Right forelimb (tissue), 1 donor: ENCODE measurements at regions not wholly inside any gene's neighbourhood (a gene's known extent, or its start where the extent isn't known, plus 50 kb on each side); places are given as distances from the start of the nearest gene placed in this dataset.

Source experiments
- DNase-seq: peaks from one replicate; pipeline ENCODE4 v3.0.0-alpha.2; 2018

DNA sequence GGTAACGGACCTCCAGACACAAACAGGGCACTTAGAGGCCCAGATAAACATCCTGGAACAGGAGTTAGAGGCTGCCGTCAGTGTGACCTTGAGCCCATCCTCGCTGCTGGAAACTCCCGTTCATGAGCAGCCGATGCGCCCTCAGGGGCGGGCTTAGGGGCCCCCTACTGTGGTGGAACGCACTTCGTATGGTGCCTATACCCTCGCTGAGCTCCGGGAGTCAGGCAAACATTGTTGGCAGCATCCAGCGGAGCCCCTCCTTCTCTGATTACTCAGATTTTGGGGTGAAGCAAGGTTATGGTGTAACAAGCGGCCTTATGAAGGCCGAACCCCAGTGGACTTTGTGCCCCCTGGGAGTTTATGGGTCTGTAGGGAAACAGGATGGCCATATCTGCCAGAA, 205.3 kb upstream of the SYT4 start:
- no peak for DNase-seq

DNA sequence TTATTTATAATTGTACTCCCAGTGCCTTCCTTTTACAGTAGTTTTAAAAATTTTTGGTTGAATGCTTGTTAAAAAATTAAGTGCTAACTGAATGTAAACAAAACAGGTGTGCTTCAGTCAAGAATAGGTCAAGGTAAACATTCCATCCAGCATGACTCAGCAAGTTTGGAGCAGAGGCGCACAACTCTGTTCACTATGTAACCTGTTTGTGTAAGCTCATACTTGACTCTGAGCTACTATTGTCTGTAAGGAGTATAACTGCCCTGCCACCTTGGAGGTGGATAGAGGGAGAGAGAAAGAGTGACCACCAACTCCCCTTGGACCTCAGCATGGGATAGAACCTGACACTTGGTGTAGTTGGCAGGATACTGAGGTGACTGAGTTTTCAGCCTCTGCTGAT, 207.4 kb upstream of the SYT4 start:
- no peak for DNase-seq

DNA sequence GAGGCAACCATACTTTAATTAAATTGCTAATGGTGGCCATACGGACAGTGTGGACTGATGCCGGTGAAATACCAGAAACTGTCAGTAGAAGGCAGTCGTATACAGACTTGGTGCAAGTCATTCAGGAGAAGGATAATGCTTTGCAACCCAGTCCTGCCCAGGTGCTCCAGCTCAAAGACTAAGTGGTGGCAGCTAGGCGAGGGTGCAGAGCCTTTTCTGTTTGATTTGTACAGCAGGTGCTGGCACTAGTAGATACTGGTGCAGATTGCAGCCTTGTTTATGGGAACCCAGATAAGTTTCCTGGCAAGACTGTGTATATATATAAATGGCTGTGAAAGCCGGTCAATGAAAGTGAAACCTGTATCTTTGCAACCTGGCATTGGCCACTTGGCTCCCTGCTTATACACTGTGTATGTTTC, 208.3 kb upstream of the SYT4 start:
- DNase-seq = no peak

DNA sequence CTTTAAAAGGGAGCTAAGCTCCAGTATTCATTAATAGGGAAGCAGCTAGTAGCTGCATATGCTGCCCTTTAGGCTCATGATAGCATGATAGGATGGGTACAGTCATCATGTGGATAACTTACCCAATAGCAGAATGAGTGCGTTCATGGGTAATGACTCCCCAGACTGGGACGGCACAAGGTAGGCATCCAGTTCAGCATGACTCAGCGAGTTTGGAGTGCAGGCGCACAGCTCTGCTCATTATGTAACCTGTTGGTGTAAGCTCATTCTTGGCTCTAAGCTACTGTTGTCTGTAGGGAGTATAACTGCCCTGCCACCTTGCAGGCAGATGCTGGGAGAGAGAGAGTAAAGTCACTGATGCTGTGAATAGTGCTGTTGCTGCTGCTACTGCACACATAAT, 209.2 kb upstream of the SYT4 start:
- no peak for DNase-seq

DNA sequence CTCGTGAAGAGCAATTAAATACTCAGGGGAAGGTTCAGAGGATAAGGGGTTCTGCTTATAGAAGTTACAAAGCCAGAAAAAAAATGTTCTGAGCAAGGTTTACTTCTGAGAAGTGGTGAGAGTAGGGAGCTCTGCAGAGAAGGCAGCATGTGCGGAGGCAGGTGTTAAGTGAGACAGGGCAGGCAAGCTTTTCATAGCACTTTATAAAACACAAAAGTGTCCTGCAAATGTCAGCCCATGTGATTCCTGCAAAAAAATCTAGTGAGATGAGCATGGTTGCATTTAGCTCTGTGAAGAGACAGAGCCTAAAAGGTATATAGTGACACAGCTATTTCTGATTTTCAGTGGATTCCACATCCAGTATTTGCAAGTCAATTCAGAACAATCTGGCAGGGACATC, 223.8 kb upstream of the SYT4 start:
- no peak for DNase-seq

DNA sequence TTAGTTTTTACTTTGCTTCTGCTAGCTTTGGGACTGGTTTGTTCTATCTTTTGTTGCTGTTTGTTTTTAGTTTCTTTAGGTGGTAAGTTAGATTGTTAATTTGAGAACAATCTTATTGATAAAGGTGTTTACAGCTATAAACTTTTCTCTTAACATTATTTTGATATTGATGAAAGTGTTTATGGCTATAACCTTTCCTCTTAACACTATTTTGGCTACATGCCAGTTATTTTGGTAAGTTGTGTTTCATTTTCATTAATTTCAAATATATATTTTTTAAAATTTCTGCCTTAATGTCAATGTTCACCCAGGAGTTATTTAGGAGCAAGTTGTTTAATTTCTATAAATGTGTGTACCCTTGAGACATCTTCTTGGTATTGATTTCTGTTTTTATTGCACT, 229.6 kb upstream of the SYT4 start:
- DNase-seq = no peak

DNA sequence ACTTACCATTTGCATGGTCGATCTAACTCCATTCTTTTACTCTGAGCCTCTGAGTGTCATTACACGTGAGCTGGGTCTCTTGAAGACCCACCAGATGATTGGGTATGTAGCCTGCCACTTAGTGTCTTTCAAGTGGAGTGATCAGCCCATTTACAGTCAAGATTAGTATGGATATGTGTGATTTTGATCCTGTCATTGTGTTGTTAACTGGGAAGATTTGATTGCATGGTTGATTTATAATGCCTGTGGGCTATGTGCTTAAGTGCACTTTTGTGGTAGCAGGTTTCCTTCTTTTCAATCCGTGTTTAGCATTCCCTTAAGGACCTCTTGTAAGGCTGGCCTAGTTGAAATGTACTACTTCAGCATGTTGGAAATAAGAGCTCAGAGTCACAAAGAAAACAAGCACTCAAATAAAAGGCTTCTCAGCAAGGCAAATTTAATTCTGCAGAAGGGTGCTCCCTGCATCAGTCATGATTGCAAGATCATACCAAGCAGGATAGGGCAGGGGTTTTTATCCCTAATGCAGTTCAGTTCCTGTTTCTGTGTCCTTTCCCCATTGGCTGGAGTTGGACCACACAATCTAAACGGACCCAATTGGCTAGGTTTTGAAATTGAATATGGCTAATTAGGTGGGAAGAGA, 230.7 kb upstream of the SYT4 start:
- DNase-seq = no peak

DNA sequence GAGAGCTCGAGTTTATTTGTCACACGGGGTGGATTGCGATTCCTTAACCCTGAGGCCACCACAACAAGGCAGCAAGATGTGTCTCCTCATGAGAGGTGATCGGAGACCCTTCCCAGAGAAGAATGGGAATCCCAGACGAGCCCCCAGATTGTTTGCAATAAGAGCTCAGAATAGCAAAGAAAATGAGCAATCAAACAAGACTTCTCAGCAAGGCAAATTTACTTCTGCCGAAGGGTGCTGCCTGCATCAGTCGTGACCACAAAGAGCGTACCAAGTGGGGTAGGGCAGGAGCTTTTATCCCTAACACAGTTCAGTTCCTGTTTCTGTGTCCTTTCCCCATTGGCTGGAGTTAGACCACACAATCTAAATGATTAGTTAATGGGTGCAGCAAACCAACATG, 237.5 kb upstream of the SYT4 start:
- DNase-seq = no peak

DNA sequence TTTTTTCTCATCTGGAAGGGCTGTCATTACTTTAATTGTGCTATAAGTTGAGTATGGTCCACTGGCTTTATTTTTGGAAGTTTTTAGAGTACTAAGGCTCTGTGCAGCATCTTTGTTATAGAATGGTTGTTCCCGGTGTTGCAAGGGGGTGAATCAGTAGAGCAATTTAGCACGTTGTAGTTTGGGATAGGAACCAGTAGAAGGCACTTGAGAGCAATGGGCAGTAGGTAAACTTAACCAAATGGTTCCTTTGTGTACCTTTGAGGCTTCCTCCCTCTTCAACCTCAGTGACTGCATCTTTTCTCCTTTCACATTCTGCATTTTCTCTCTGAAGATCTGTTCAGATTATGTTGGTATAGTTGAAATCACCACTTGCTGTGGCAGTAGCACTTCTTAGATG, 238.2 kb upstream of the SYT4 start:
- DNase-seq = no peak

DNA sequence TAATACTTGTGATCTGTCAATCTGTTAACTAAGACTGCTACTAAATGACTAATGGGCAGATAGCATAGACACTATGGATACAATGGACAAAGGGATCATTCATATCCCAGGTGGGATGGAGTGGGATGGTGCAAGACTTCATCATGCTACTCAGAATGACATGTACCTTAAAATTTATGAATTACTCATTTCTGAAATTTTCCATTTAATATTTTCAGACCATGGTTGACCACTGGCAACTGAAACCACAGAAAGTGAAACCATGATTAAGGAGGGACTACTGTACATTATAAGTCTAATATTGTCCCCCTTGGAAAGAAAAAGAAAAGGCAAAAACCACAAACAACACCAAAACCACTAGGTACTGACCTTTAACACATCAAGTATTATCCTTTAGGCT, 247.0 kb upstream of the SYT4 start:
- DNase-seq = no peak

DNA sequence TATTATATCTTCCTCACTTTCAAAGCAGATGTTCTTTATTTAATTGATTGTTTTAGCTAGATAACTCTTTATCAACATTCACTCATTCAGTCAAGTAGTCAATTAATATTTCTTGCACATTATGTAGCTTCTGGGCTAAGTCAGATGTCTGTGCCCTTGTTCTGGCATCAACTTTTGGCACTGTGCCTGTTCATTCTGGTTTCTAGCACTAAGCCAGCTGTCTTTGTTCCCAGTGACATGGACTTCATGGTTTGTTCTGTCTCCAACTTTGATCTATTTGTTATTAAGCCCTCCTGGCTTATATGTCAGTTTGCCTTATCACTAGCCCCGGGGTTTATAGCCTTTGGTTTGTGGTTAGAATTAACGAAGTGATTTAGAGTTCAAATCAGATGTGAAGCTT, 247.9 kb upstream of the SYT4 start:
- DNase-seq = no peak

DNA sequence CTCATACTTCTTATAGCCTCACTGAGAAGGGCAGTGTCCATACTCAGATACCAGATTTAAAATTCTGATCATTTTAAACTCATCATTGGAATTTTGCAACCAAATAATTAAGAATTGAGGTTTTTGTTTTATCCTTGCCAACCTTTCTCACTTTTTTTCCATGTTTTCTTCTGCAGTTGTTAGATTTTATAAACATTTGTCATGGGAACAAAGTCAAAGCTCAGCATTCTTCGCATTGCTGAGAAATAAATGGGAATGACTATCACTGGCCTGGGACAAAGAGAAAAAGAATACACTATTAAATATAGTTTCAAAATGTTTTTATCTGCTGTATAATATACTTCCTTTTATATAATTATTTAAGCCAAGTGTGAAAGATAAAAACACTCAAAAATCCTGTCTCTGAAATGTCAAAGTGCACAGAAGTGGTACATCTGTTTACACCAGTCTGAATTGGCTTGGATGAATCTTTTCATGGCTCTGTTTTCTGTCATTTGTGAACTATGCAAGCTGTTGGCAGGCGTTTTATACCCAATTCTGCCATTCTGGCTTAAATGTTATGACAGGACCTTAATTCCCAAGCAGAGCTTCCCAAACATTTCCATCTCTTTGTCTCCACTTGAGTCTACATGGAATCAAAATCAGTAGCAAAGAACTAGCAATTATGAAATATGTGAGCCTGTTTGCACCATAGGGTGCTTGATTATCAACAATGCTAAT, 249.3 kb upstream of the SYT4 start:
- no peak for DNase-seq

DNA sequence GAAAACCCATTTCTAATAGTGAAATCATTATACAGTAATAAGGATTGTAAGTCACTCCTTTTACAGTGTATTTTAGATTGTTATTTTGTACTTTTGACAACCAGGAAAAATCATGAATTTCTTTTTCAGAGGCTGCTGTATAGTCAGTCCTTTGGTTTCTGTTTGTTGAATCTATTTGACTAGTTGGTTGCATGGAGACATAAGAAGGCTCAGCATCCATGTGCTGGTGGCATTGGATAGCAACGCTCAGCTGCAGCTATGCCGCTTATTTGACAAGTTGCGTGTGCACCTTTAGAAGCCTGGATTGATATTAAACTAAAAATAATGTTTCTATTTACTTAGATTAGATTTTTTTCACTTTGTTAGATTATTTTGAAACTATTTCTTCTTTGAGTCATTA, 254.1 kb upstream of the SYT4 start:
- no peak for DNase-seq

DNA sequence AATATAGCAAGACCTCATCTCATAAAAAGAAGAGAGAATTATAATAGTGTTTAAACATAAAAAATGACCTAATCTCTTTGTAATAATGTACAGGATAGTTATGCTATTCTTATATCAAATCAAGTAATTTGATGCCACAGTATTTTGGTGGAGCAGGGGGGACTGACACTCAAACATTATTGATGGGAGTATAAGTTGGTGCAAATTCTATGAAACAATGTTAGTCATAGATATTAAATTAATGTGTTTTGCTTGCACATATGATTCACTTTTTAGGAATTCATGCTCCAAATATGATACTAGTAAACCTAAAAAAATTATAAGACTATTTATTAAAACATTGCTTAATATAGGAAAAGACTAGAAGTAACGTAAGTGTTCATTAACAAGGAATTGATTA, 256.1 kb upstream of the SYT4 start:
- DNase-seq = no peak

DNA sequence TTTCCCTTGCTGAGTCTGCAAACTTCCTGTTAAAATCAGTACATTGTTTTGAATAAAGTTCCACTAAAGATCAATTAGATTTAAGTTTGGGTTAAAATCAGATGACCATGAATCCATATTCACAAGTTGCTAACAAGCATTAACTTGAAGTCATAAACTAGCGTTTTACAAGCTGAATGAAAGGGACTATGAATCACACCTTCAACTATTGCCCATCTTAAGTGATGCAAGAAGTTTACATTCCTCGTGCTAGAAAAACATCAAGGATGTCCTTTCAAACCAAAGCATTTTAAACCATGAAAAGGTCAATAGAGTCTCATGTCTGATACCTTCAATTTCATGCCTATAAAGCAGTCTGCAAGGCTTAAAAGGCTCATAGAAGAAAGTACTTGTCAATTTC, 257.2 kb upstream of the SYT4 start:
- no peak for DNase-seq

DNA sequence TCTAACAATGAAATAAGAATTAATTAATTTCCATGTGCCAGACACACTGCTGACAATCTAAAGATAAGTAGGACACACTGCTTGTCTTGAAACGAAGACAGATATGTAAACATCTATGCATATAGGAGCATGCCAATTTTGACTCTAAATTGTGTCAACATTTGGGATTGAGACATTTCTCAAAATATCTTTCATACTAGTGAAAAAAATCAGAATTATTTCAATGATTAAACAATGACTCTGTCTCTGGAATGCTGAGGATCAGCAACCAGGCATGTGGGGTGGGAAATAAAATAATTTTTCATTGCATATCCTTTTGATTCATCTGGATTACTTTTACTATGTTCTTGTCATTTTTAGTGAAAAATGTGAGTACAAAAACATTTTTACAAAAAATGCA, 262.6 kb upstream of the SYT4 start:
- DNase-seq = no peak

DNA sequence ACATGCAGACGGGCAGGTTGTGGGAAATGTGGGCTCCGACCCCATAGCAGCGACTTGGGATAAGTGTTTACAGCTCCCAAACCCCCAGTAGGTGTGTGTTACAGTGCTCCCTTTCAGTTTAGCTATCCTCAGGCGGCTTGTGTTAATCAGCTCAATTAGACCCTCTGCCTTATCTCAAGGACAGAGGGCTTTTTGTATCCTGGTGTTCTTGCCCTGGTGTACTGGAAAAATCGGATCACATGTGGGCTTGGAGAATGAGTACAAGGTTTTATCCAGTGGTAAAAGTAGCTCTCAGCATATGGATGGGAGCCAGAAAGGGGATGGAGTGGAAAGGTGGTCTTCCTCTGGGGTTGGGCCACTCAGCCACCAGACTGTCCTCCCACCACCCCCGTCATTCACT, 264.7 kb upstream of the SYT4 start:
- DNase-seq = no peak

DNA sequence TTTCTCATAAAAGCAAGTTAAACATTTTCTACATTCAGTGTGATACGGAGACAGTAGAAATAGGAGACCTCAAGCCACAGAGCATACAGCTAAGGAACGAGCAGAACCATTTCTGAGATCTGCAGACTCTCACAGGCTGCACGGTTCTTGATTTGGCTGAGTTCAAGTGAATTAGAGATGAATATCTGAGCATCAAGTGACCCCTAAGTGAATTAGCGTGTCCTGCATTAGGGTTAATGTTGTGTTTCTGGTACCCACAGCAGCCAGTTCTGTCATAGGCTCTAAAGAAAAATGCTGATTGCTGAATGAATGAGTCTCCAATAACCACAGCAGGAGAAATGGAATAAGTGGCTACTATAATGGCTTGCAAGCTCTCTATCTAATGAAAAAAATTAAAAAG, 265.9 kb upstream of the SYT4 start:
- DNase-seq = no peak

DNA sequence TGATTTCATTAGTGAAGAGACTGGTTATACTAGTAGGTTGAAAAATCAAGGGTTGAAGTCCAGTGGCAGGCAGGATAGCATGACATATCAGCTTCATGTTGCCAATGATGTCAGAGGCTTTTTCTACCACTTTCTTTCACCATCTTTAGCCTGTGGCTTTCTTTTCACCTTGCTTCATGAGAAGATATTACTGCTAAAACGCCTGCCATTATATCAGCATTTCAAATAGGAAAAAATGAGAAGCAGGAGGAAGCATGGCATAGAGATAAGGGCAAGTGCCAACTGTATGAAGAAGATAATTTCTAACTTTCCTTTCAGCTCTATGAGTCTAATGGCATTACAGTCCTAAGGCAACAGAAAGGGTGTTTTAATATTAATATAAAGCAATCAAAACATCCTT, 270.2 kb upstream of the SYT4 start:
- DNase-seq = no peak

DNA sequence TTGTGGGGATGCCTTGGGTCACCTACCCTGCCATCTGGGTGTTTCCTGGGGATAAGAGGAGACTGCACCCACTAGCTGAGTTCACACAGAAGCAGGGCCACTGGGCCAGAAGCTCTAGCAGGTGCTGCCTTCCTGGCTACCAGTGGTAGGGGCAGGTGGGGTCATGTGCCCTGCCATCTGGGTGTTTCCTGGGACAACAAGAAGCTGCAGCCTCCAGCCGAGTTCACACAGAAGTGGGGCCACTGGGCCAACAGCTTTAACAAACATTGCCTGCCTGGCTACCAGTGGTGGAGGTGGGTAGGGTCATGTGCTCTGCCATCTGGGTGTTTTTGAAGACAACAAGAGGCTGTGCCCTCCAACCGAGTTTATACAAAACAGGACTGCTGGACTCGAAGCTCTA, 282.2 kb upstream of the SYT4 start:
- DNase-seq = no peak

DNA sequence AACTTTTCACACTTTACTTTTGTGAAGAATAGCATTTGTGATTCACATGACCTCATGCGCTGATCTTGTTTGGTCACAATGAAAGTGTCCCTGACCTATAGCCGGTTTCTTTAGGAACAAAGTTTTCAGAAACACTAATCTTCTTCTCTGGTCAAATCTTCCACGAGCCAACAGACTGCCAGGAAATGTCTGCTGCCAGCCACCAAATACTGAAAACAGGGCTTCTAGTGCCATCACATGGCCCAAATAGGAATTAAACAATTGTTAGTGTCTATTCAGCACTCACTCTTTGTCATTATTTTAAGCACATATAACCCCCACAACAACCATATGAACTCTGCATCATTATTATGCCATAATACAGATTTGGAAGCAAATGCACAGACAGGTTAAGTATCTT, 286.5 kb upstream of the SYT4 start:
- DNase-seq = no peak

DNA sequence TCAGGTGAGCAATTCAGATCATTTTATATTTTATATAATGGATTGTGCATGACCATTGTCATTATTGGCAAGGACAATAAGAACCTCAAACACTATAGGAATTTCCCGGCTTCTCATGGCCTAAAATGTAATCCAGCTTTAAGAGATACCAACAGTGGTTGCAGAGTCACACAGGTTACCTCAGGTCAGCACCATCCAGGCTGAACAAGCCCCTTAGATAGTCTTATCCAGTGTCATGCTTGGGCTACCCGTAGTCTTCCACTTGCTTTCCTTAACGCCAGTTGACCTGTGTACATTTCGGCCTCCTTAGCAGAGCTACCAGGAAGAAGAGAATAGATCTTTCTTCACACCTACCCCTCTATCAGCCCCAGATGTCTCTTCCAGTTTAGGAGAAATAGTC, 293.3 kb upstream of the SYT4 start:
- no peak for DNase-seq

DNA sequence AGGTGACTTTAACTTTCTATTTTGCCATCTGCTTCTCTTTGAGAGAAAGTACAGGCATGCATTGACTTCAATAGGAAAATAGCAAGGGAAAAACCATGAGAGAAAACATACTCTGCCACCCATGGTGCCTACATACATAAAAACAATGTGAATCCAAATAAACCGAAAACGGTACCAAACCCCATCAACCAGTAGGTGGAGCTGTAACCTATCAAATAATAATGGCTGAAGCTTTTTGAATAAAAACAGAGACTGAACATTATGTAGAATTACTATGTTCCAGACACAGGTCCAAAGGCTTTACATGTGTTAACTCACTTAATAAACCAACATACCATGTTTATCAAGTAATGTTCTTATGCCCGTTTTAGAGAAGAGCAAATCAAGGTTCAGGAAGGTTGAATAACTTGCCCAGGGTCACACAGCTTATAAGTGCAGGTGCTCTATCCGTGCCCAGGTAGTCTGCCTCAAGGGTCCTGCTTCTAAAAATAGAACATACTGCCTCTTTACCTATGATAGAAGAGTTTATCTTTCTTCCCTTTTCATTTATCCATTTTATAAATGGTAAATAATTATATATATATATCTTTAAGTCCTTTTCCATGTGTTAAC, 293.9 kb upstream of the SYT4 start:
- no peak for DNase-seq

DNA sequence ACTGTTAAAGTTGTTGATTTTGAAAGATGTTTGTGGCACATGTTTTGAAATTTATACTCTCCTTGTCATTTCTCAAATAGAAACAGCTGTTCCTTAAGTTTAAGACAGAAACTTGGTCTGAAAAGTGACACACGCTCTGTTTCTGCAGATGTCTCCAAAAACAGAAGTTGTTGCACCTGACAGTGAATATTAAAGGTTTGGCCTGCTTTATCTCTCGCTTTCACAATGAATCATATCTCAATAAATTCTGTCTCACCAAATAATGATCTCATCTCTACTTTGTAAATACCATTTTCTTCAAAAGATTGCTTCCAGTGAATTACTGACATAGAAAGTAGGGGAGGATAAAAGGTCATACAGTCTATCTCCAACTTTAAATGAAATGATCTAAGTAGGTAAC, 294.9 kb upstream of the SYT4 start:
- no peak for DNase-seq

DNA sequence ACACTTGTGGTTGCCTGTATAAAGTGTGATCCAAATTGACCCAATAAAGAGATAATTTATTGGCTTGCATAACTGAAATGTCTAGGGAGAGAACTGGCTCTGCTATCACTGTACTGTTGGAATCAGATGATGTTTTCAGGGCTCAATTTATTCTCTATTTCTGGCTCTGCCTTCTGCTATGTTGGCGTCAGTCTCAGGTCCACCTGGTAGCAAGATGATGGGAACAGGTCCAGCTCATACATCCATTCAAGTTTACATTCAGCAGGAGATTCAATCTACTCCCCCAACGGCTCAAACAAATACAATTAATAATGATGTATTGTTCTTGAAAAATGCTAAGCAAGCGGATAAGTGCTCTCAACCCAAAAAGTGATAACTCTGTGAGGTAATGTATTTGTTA, 297.7 kb upstream of the SYT4 start:
- DNase-seq = no peak
